Karpas-422 (cell line): ENCODE measurements at regions not wholly inside any gene's neighbourhood (a gene's known extent, or its start where the extent isn't known, plus 50 kb on each side); places are given as distances from the start of the nearest gene placed in this dataset.

Experiments used
- DNase-seq: peaks from one replicate; pipeline ENCODE4 v3.0.0-alpha.2; 2015
- H2AFZ ChIP-seq: fragments of 200-600 bp; sonication (generic); 2 replicates; pipeline ENCODE4 v1.6.1; 2014; ENCODE audit warnings: antibody characterized with exemption, low read length, mixed read lengths
- H3K27ac ChIP-seq: fragments of 200-600 bp; sonication (generic); 2 replicates; pipeline ENCODE4 v1.5.1; 2014; ENCODE audit warnings: mild to moderate bottlenecking, low read length, moderate library complexity
- H3K27me3 ChIP-seq: fragments of 200-600 bp; sonication (generic); 2 replicates; pipeline ENCODE4 v1.6.1; 2014; ENCODE audit warnings: low read length, mixed read lengths
- H3K36me3 ChIP-seq: fragments of 200-600 bp; sonication (generic); 2 replicates; pipeline ENCODE4 v1.6.1; 2014; ENCODE audit warnings: low read length, mixed read lengths; ENCODE audit not compliant: insufficient read depth
- H3K4me1 ChIP-seq: fragments of 200-600 bp; sonication (generic); 2 replicates; pipeline ENCODE4 v1.6.1; 2014; ENCODE audit warnings: mild to moderate bottlenecking, low read length, mixed read lengths
- H3K4me2 ChIP-seq: fragments of 200-600 bp; sonication (generic); 2 replicates; pipeline ENCODE4 v1.6.1; 2014; ENCODE audit warnings: low read length, low read depth, mild to moderate bottlenecking; ENCODE audit not compliant: poor library complexity, severe bottlenecking
- H3K4me3 ChIP-seq: fragments of 200-600 bp; sonication (generic); 2 replicates; pipeline ENCODE4 v1.5.1; 2014; ENCODE audit warnings: mild to moderate bottlenecking, antibody characterized with exemption, low read length, mixed read lengths
- H3K79me2 ChIP-seq: fragments of 200-600 bp; sonication (generic); 2 replicates; pipeline ENCODE4 v1.6.1; 2014; ENCODE audit warnings: mild to moderate bottlenecking, low read length, mixed read lengths
- H3K9ac ChIP-seq: fragments of 200-600 bp; sonication (generic); 2 replicates; pipeline ENCODE4 v1.6.0; 2014; ENCODE audit warnings: low read length
- H3K9me2 ChIP-seq: fragments of 200-600 bp; sonication (generic), shearing (Covaris generic); replicated peaks from 2 replicates; pipeline ENCODE4 v1.6.0; 2014; ENCODE audit warnings: mild to moderate bottlenecking, low read length, moderate library complexity; ENCODE audit not compliant: insufficient read depth
- H3K9me3 ChIP-seq: fragments of 300-700, 200-600 bp; sonication (generic); 2 replicates; pipeline ENCODE4 v1.6.1; 2014; ENCODE audit warnings: low read length, mixed read lengths
- H4K20me1 ChIP-seq: fragments of 200-600 bp; sonication (generic); 2 replicates; pipeline ENCODE4 v1.6.1; 2014; ENCODE audit warnings: mild to moderate bottlenecking, antibody characterized with exemption, low read length, low read depth; ENCODE audit not compliant: insufficient read depth

DNA sequence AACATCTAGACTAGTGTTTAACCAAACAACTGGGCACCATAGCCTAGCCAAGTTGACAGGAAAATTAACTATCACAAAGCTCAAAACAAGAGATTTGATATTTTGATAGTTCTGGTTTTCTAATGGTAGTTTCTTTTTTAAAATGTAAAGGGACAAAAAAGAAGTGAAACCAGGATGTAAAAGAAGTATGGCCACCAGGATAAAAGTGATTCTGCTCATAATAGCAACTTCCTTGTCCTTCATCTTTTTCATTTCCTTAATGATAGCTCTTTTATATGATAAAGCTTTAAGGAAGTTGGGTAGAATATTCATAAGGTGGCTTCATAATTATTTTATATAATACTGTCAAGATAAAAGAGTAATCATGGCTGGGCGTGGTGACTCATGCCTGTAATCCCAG is 139.1 kb downstream of the BASP1 start:
- Histone ChIP-seq H3K9ac (no peak overlapping the region), H4K20me1 (no peaks in the 10 kb centered on the region), H3K27me3 (no peaks in the 10 kb centered on the region), H3K9me3 (no peaks in the 10 kb centered on the region), H3K36me3 (no peaks in the 10 kb centered on the region), H3K4me1 (no peaks in the 10 kb centered on the region), H3K9me2 (peaks cover 3% of the 10 kb centered on the region; the same call in 1 of the 2 replicates), H3K27ac (no peak overlapping the region), H3K4me2 (no peak overlapping the region), H3K4me3 (no peak overlapping the region), H3K79me2 (no peaks in the 10 kb centered on the region), H2AFZ (no peak overlapping the region)
- no peak for DNase-seq

DNA sequence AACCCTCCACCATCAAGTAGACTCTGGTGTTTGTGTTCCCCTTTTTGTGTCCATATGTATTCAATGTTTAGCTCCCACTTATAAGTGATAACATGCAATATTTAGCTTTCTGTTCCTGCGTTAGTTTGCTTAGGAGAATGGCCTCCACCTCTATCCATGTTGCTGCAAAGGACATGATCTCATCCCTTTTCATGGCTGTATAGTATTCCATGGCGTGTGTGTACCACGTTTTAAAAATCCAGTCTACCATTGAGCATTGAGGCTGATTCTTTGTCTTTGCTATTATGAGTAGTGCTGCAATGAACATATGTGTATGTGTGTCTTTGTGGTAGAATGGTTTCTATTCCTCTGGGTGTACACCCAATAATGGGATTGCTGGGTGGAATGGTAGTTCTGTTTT is 140.1 kb downstream of the BASP1 start:
- no peak for DNase-seq
- Histone ChIP-seq H3K4me2 (no peak overlapping the region), H4K20me1 (no peaks in the 10 kb centered on the region), H3K9me2 (peaks cover 3% of the 10 kb centered on the region; the same call in 1 of the 2 replicates), H3K9ac (no peak overlapping the region), H3K36me3 (no peaks in the 10 kb centered on the region), H2AFZ (no peak overlapping the region), H3K79me2 (no peaks in the 10 kb centered on the region), H3K27me3 (no peaks in the 10 kb centered on the region), H3K4me1 (no peaks in the 10 kb centered on the region), H3K9me3 (no peaks in the 10 kb centered on the region), H3K4me3 (no peak overlapping the region), H3K27ac (no peak overlapping the region)

- Histone ChIP-seq H3K4me3 (no peak overlapping the region), H3K4me1 (no peaks in the 10 kb centered on the region), H3K79me2 (no peaks in the 10 kb centered on the region), H3K27me3 (no peaks in the 10 kb centered on the region), H3K9me3 (no peaks in the 10 kb centered on the region), H3K9me2 (peaks cover 3% of the 10 kb centered on the region; the same call in 1 of the 2 replicates), H3K27ac (no peak overlapping the region), H3K36me3 (no peaks in the 10 kb centered on the region), H3K9ac (no peak overlapping the region), H2AFZ (no peak overlapping the region), H3K4me2 (no peak overlapping the region), H4K20me1 (no peaks in the 10 kb centered on the region)
- DNase-seq, result no peak
These were observed 140.0 kb upstream of the TAF11L2 start for GRCh38 chr5:17358031-17358430.

DNA sequence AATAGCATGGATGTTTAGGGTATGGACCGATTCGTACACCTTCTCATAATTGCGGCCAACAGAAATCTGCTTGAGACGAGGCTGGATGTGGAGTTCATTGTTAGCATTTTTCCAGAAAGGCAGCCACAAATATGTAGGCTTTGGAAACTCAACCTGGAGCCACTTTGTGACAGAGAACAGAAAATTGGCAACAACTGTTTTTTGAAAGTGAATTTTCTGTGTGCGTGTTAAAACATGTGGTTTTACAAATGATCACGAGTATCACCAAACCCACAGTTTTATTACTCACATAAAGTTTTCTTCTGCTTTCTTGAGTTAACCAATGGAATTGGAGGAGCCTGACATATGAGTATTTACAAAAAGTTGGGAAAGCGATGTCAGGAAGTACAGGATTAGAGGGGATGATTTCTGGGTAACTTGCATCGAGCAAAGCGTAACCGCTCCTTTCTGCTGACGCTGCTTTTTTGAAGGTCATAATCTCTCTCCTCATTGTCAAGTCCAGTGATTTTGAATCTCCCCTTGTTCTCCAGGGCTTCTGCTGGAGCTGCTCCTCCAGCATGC is 138.5 kb upstream of the TAF11L2 start:
- Histone ChIP-seq H4K20me1 (no peaks in the 10 kb centered on the region), H3K9me2 (peaks cover 3% of the 10 kb centered on the region; the same call in 1 of the 2 replicates), H2AFZ (no peak overlapping the region), H3K79me2 (no peaks in the 10 kb centered on the region), H3K9me3 (no peaks in the 10 kb centered on the region), H3K27me3 (no peaks in the 10 kb centered on the region), H3K4me3 (no peak overlapping the region), H3K9ac (no peak overlapping the region), H3K27ac (no peak overlapping the region), H3K4me2 (no peak overlapping the region), H3K36me3 (no peaks in the 10 kb centered on the region), H3K4me1 (no peaks in the 10 kb centered on the region)
- DNase-seq, result no peak

- H3K4me1 ChIP-seq, result no peaks in the 10 kb centered on the region
- no peak overlapping the region for H3K4me3 ChIP-seq
- no peak overlapping the region for H3K27ac ChIP-seq
- no peak overlapping the region for H3K9ac ChIP-seq
- no peak for DNase-seq
- H3K27me3 ChIP-seq, result no peaks in the 10 kb centered on the region
- H3K4me2 ChIP-seq, result no peak overlapping the region
- H4K20me1 ChIP-seq, result no peaks in the 10 kb centered on the region
- no peak overlapping the region for H2AFZ ChIP-seq
- no peaks in the 10 kb centered on the region for H3K36me3 ChIP-seq
- peaks cover 3% of the 10 kb centered on the region; the same call in 1 of the 2 replicates for H3K9me2 ChIP-seq
- H3K9me3 ChIP-seq, result no peaks in the 10 kb centered on the region
- no peaks in the 10 kb centered on the region for H3K79me2 ChIP-seq
These were observed 137.2 kb upstream of the TAF11L2 start for GRCh38 chr5:17360879-17361278.

DNA sequence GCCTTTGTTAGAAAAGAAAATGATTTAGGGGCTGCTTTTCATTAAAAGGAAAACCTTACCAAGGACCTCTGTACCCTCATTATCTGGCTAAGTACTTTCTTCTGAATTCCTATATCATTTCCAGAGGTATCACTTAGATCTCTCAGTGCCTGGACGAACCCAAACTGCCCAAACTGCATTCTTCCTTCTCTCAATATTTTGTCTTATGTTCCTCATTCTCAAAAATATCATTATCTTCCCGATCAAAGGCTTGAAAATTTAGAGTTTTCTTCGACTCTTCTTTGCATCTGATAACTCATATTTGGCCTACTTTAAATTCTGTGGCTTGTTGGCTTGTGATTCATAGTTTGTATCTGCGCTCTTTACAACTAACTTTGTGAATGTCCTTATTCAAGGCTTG is 136.7 kb upstream of the TAF11L2 start:
- Histone ChIP-seq H3K27me3 (no peaks in the 10 kb centered on the region), H3K9ac (no peak overlapping the region), H4K20me1 (no peaks in the 10 kb centered on the region), H3K9me3 (no peaks in the 10 kb centered on the region), H3K4me3 (no peak overlapping the region), H3K9me2 (peaks cover 3% of the 10 kb centered on the region; the same call in 1 of the 2 replicates), H3K4me2 (no peak overlapping the region), H3K4me1 (no peaks in the 10 kb centered on the region), H3K79me2 (no peaks in the 10 kb centered on the region), H3K27ac (no peak overlapping the region), H3K36me3 (no peaks in the 10 kb centered on the region), H2AFZ (no peak overlapping the region)
- no peak for DNase-seq

DNA sequence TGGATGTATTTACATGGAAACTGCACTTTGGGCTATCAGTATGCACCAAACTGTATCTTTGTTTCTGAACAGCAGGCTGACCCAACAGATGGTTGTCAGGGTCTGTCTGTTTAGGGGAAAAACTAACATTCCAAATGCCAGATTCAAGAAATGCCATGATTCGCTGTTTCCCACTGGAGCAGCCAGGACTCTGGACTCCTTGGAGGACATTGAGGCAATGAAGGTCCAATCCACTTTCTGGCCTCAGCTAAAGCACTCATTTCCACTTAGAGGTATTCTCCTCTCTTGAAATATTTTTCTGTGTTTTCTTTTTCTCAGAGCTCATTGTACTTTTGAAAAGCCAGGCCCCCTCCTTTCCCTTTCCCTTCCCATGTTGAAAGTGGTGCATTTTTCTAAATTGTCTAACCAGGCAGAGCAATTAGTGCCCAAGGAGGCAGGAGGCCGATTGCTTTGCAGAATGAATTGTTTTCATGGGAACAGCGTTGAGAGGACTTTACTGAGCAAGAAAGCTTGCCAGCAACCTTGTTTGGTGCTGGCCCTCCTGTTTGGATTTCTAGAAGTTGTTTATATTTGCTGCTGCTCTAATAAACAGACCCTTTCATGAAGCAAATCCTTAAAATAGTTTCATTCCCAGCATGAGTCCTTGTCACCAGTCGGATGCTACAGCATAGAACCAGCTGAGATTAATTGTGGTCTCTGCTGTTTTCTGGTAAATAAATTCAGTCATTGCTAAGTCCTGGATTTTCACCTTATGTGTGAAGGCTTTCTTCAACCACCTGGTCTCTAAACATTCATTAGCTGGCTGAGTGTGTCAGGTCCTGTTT is 132.8 kb upstream of the TAF11L2 start:
- Histone ChIP-seq H3K79me2 (no peaks in the 10 kb centered on the region), H3K27me3 (no peaks in the 10 kb centered on the region), H3K9me3 (no peaks in the 10 kb centered on the region), H3K27ac (no peak overlapping the region), H3K4me3 (no peak overlapping the region), H2AFZ (no peak overlapping the region), H3K9me2 (no peaks in the 10 kb centered on the region), H4K20me1 (no peaks in the 10 kb centered on the region), H3K4me1 (no peaks in the 10 kb centered on the region), H3K4me2 (no peak overlapping the region), H3K9ac (no peak overlapping the region), H3K36me3 (no peaks in the 10 kb centered on the region)
- no peak for DNase-seq

GRCh38 chr5:17365811-17366138 is 132.3 kb upstream of the TAF11L2 start:
- Histone ChIP-seq H3K36me3 (no peaks in the 10 kb centered on the region), H3K4me1 (no peaks in the 10 kb centered on the region), H3K4me2 (no peak overlapping the region), H4K20me1 (no peaks in the 10 kb centered on the region), H3K27me3 (no peaks in the 10 kb centered on the region), H3K27ac (no peak overlapping the region), H3K4me3 (no peak overlapping the region), H3K79me2 (no peaks in the 10 kb centered on the region), H3K9me3 (no peaks in the 10 kb centered on the region), H3K9ac (no peak overlapping the region), H3K9me2 (no peaks in the 10 kb centered on the region), H2AFZ (no peak overlapping the region)
- no peak for DNase-seq
